ENCODE measurements at regions not wholly inside any gene's neighbourhood (a gene's known extent, or its start where the extent isn't known, plus 50 kb on each side); places are given as distances from the start of the nearest gene placed in this dataset.

- Histone ChIP-seq H3K9me3 (ENCODE audit: low read length) (no peaks in the 10 kb centered on the region), H3K36me3 (ENCODE audit: low read depth, low read length) (no peaks in the 10 kb centered on the region), H3K27me3 (ENCODE audit: low read length) (no peaks in the 10 kb centered on the region), H3K9ac (ENCODE audit: low read length) (no peak overlapping the region), H3K4me3 (ENCODE audit: low read length) (no peak overlapping the region), H3K79me2 (ENCODE audit: low read length) (no peaks in the 10 kb centered on the region), H2AFZ (ENCODE audit: low read length) (no peak overlapping the region), H3K4me1 (ENCODE audit: insufficient read depth, low read length) (no peaks in the 10 kb centered on the region), H3K27ac (ENCODE audit: low read length) (no peak overlapping the region), H3K4me2 (ENCODE audit: low read length) (no peak overlapping the region), H4K20me1 (ENCODE audit: low read length) (no peaks in the 10 kb centered on the region), H3K9me2 (replicated peaks; ENCODE audit: low read length) (no peaks in the 10 kb centered on the region), H3F3A (ENCODE audit: low read length, unreplicated experiment) (no peaks in the 10 kb centered on the region)
- ChIA-PET POLR2A (ENCODE audit: unreplicated experiment) (no interaction called here), CTCF (no interaction called here)
- intact Hi-C loops (cut with micrococcal nuclease), result no loop called here
- ATAC-seq (no peak), DNase-seq (no peak)
- TF ChIP-seq CTCF (conservative IDR thresholded peaks at IDR 0.05; ENCODE audit: low read depth, low read length) (no peak), EZH2 (IDR thresholded peaks at IDR 0.05; ENCODE audit: low read length, unreplicated experiment) (no peak), EZH2phosphoT487 (IDR thresholded peaks at IDR 0.05; ENCODE audit: borderline replicate concordance, low read length) (no peak)
- no TSS peak for BruUV-seq (replicated peaks)
Observed at GRCh38 chr4:104263100-104263499, 231.6 kb downstream of the CXXC4 start.

DNA sequence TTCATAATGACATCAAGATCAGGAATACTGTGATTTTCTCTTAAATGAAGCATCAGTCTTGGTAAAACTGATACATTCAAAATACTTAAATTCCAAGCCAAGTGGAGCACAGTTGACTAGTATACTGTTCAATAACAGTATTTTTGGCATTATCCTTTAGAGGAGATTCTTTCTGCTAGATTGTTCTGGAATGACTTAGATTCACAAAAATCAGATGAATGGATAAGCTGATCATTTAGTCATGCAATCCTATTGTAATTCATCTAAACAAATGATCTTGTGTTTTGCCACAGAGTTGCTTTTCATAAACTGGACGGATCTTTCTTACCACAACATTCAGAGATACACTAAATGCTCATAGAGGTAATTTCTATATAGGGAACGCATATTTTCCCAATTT, 232.0 kb downstream of the CXXC4 start:
- no peaks in the 10 kb centered on the region for H3K4me1 ChIP-seq (ENCODE audit: insufficient read depth, low read length)
- no peaks in the 10 kb centered on the region for H3K36me3 ChIP-seq (ENCODE audit: low read depth, low read length)
- DNase-seq, result no peak
- no peaks in the 10 kb centered on the region for H3K27me3 ChIP-seq (ENCODE audit: low read length)
- no peaks in the 10 kb centered on the region for H3K9me2 ChIP-seq (replicated peaks; ENCODE audit: low read length)
- H3K9ac ChIP-seq (ENCODE audit: low read length), result no peak overlapping the region
- BruUV-seq (replicated peaks), result no TSS peak
- no peaks in the 10 kb centered on the region for H3K79me2 ChIP-seq (ENCODE audit: low read length)
- no peaks in the 10 kb centered on the region for H3F3A ChIP-seq (ENCODE audit: low read length, unreplicated experiment)
- ATAC-seq, result no peak
- no peak overlapping the region for H2AFZ ChIP-seq (ENCODE audit: low read length)
- no peaks in the 10 kb centered on the region for H3K9me3 ChIP-seq (ENCODE audit: low read length)
- intact Hi-C loops (cut with micrococcal nuclease), result no loop called here
- H3K4me3 ChIP-seq (ENCODE audit: low read length), result no peak overlapping the region
- no peak overlapping the region for H3K4me2 ChIP-seq (ENCODE audit: low read length)
- no peak overlapping the region for H3K27ac ChIP-seq (ENCODE audit: low read length)
- no peaks in the 10 kb centered on the region for H4K20me1 ChIP-seq (ENCODE audit: low read length)
- no peak for TF ChIP-seq CTCF (conservative IDR thresholded peaks at IDR 0.05; ENCODE audit: low read depth, low read length)
- no peak for TF ChIP-seq EZH2phosphoT487 (IDR thresholded peaks at IDR 0.05; ENCODE audit: borderline replicate concordance, low read length)
- TF ChIP-seq EZH2 (IDR thresholded peaks at IDR 0.05; ENCODE audit: low read length, unreplicated experiment), result no peak
- CTCF ChIA-PET, result no interaction called here
- POLR2A ChIA-PET (ENCODE audit: unreplicated experiment), result no interaction called here

GRCh38 chr4:104248726-104249125, 246.0 kb downstream of the CXXC4 start:
- CTCF ChIA-PET, result no interaction called here

More at GRCh38 chr4:104248726-104249125, 246.0 kb downstream of the CXXC4 start:
- H3K27me3 ChIP-seq (ENCODE audit: low read length), result no peaks in the 10 kb centered on the region
- intact Hi-C loops (cut with micrococcal nuclease), result no loop called here
- no peak for TF ChIP-seq EZH2phosphoT487 (IDR thresholded peaks at IDR 0.05; ENCODE audit: borderline replicate concordance, low read length)
- TF ChIP-seq EZH2 (IDR thresholded peaks at IDR 0.05; ENCODE audit: low read length, unreplicated experiment), result no peak
- TF ChIP-seq CTCF (conservative IDR thresholded peaks at IDR 0.05; ENCODE audit: low read depth, low read length), result no peak
- H4K20me1 ChIP-seq (ENCODE audit: low read length), result no peaks in the 10 kb centered on the region
- H3K79me2 ChIP-seq (ENCODE audit: low read length), result no peaks in the 10 kb centered on the region
- ATAC-seq, result no peak
- no peaks in the 10 kb centered on the region for H3K9me3 ChIP-seq (ENCODE audit: low read length)
- no TSS peak for BruUV-seq (replicated peaks)
- H2AFZ ChIP-seq (ENCODE audit: low read length), result no peak overlapping the region
- H3K4me3 ChIP-seq (ENCODE audit: low read length), result no peak overlapping the region
- no peaks in the 10 kb centered on the region for H3K36me3 ChIP-seq (ENCODE audit: low read depth, low read length)
- no peaks in the 10 kb centered on the region for H3F3A ChIP-seq (ENCODE audit: low read length, unreplicated experiment)
- H3K27ac ChIP-seq (ENCODE audit: low read length), result no peak overlapping the region
- H3K9me2 ChIP-seq (replicated peaks; ENCODE audit: low read length), result no peaks in the 10 kb centered on the region
- no peaks in the 10 kb centered on the region for H3K4me1 ChIP-seq (ENCODE audit: insufficient read depth, low read length)
- H3K9ac ChIP-seq (ENCODE audit: low read length), result no peak overlapping the region
- no peak overlapping the region for H3K4me2 ChIP-seq (ENCODE audit: low read length)
- DNase-seq, result no peak
- POLR2A ChIA-PET (ENCODE audit: unreplicated experiment), result no interaction called here

All from PC-3 (cell line).